A673 (cell line): ENCODE measurements at regions not wholly inside any gene's neighbourhood (a gene's known extent, or its start where the extent isn't known, plus 50 kb on each side); places are given as distances from the start of the nearest gene placed in this dataset.

Source experiments
- BruUV-seq: library from RNA; stranded (reverse); fragments of 400-500 nt; replicated peaks from 2 replicates; lab custom pipeline; 2021; lab: Mats Ljungman, UMichigan
- CTCF ChIA-PET: fragments of 300-600 bp; sonication (Branson Sonifier 250); formaldehyde crosslinking; loops from one replicate; lab custom pipeline; 2022; ENCODE audit warnings: antibody characterized with exemption; lab: Charles Lee
- POLR2A ChIA-PET: fragments of 300-600 bp; sonication (Branson Sonifier 250); formaldehyde crosslinking; loops from one replicate; lab custom pipeline; 2022; ENCODE audit warnings: antibody characterized with exemption; ENCODE audit not compliant: low non-redundant PET; lab: Charles Lee
- DNase-seq: peaks from one replicate; pipeline ENCODE4 v3.0.0-alpha.2; 2015; ENCODE audit warnings: low spot score
- H3K27ac ChIP-seq: fragments of 200-600 bp; sonication (generic); 2 replicates; pipeline ENCODE4 v1.5.1; 2016; ENCODE audit warnings: mixed run types, low read depth, mild to moderate bottlenecking, mixed read lengths, antibody characterized with exemption, low read length; ENCODE audit not compliant: poor library complexity, severe bottlenecking
- H3K27me3 ChIP-seq: fragments of 200-600 bp; sonication (generic); replicated peaks from 2 replicates; pipeline ENCODE4 v1.6.1; 2017; ENCODE audit warnings: mixed run types, low read depth, mild to moderate bottlenecking, mixed read lengths, antibody characterized with exemption, low read length; ENCODE audit not compliant: insufficient read depth, poor library complexity
- H3K36me3 ChIP-seq: fragments of 200-600 bp; sonication (generic); 2 replicates; pipeline ENCODE4 v1.6.1; 2016; ENCODE audit warnings: mixed run types, mild to moderate bottlenecking, mixed read lengths, antibody characterized with exemption, low read length; ENCODE audit not compliant: insufficient read depth, poor library complexity, severe bottlenecking
- H3K4me1 ChIP-seq: fragments of 200-600 bp; sonication (generic); 2 replicates; pipeline ENCODE4 v1.6.1; 2017; ENCODE audit warnings: mixed run types, mild to moderate bottlenecking, mixed read lengths, antibody characterized with exemption, low read length; ENCODE audit not compliant: insufficient read depth, poor library complexity, severe bottlenecking
- H3K4me3 ChIP-seq: fragments of 200-600 bp; sonication (generic); 2 replicates; pipeline ENCODE4 v1.5.1; 2016; ENCODE audit warnings: low read depth, mixed run types, mild to moderate bottlenecking, mixed read lengths, low read length; ENCODE audit not compliant: poor library complexity, severe bottlenecking
- H3K9me3 ChIP-seq: fragments of 200-600 bp; sonication (generic); 2 replicates; pipeline ENCODE4 v1.6.1; 2016; ENCODE audit warnings: mixed run types, low read depth, mild to moderate bottlenecking, mixed read lengths, antibody characterized with exemption, low read length; ENCODE audit not compliant: poor library complexity, severe bottlenecking
- CTCF ChIP-seq: fragments of 300-800, 200-600 bp; sonication (generic); conservative IDR thresholded peaks from 2 replicates; pipeline ENCODE4 v1.5.1; 2017; ENCODE audit warnings: low read depth, mild to moderate bottlenecking, antibody characterized with exemption, low read length, moderate library complexity, mixed read lengths
- EZH2 ChIP-seq: fragments of 200-600 bp; sonication (generic); IDR thresholded peaks from 2 replicates; pipeline ENCODE4 v1.6.1; 2017; ENCODE audit warnings: borderline replicate concordance, low read depth, mild to moderate bottlenecking, mixed read lengths, antibody characterized with exemption, low read length; ENCODE audit not compliant: poor library complexity, severe bottlenecking
- intact Hi-C: fragments of 100-400 bp; cut with micrococcal nuclease; formaldehyde crosslinking; loops from one replicate; pipeline ENCODE4 v1.10.0; 2022; ENCODE audit not compliant: unreplicated experiment

DNA sequence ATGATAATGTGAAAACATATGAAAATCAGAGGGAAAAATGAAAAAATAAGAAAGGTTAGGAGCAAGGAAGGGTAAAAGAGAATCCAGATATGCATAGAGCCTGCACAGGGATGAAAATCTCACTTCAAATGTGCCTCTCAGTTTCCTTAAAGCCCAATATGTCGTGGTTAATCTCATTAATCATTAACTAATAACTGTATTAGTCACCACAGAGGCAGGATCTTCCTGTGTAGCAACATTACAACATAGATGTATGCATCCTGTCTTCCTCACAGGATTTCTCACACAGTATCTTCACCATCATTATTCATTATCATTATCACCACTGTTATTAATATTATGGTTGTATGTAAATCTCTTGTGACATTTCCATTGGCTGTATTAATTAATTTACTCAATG is 361.2 kb upstream of the SOX11 start:
- no peaks in the 10 kb centered on the region for H3K36me3 ChIP-seq
- DNase-seq = no peak
- H3K4me1 ChIP-seq = no peaks in the 10 kb centered on the region
- H3K27ac ChIP-seq = no peak overlapping the region
- POLR2A ChIA-PET = no interaction called here
- CTCF ChIA-PET = no interaction called here
- no TSS peak for BruUV-seq
- no peaks in the 10 kb centered on the region for H3K27me3 ChIP-seq
- H3K9me3 ChIP-seq = no peaks in the 10 kb centered on the region
- intact Hi-C loops = no loop called here
- no peak overlapping the region for H3K4me3 ChIP-seq
- no peak for TF ChIP-seq EZH2
- no peak for TF ChIP-seq CTCF

GRCh38 chr2:5332925-5333324 is 359.3 kb upstream of the SOX11 start:
- no peaks in the 10 kb centered on the region for H3K9me3 ChIP-seq
- TF ChIP-seq CTCF (no peak), EZH2 (no peak)
- H3K4me3 ChIP-seq = no peak overlapping the region
- no peak for DNase-seq
- ChIA-PET CTCF (no interaction called here), POLR2A (no interaction called here)
- no peak overlapping the region for H3K27ac ChIP-seq
- no TSS peak for BruUV-seq
- no peaks in the 10 kb centered on the region for H3K4me1 ChIP-seq
- no peaks in the 10 kb centered on the region for H3K27me3 ChIP-seq
- intact Hi-C loops = no loop called here
- H3K36me3 ChIP-seq = no peaks in the 10 kb centered on the region

GRCh38 chr2:5339473-5339872 is 352.7 kb upstream of the SOX11 start:
- no TSS peak for BruUV-seq
- TF ChIP-seq CTCF = no peak
- no peak for TF ChIP-seq EZH2
- no peak overlapping the region for H3K27ac ChIP-seq
- no peaks in the 10 kb centered on the region for H3K4me1 ChIP-seq
- no peaks in the 10 kb centered on the region for H3K9me3 ChIP-seq
- no peak overlapping the region for H3K4me3 ChIP-seq
- DNase-seq = no peak
- H3K27me3 ChIP-seq = no peaks in the 10 kb centered on the region
- CTCF ChIA-PET = no interaction called here
- intact Hi-C loops = no loop called here
- H3K36me3 ChIP-seq = no peaks in the 10 kb centered on the region
- POLR2A ChIA-PET = no interaction called here
